ENCODE measurements at regions not wholly inside any gene's neighbourhood (a gene's known extent, or its start where the extent isn't known, plus 50 kb on each side); places are given as distances from the start of the nearest gene placed in this dataset.

DNA sequence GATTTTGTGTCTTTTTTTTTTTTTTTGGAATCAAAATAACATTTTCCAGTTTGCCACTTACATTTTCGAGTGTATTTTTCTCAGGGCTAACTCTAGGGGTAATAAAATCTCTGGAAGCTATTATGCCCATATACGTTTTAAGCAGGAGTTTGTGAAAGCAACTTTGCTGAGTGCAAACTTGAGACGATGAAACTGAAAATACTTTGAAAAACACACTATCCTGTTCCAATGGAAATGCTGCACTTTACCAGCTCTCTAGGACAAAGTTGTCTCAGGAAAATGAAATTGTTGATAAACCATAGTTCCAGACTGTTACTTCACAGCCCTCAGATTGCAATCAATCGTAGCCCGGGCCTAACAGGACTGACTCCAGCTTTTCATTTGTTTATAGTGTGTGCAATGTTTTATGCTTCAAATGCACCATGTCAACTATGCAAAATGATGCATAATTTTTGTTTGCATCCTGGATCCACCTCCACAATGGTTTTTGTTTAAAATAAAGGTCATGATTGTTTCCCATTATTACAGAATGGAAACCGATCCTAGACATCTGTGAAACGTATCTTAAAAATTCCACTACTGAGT, 220.6 kb upstream of the PKN2 start:
- no peak for TF ChIP-seq CTCF (IDR thresholded peaks at IDR 0.05; ENCODE audit: low read length)
- no peak for TF ChIP-seq EZH2 (optimal IDR thresholded peaks at IDR 0.05; ENCODE audit: low read depth, low read length)
